ENCODE measurements at regions not wholly inside any gene's neighbourhood (a gene's known extent, or its start where the extent isn't known, plus 50 kb on each side); places are given as distances from the start of the nearest gene placed in this dataset.

GRCh38 chr2:88834866-88835265 is 143.4 kb downstream of the RPIA start:
- intact Hi-C loops (cut with micrococcal nuclease): no loop called here
- Histone ChIP-seq H3K79me2 (ENCODE audit: insufficient read depth, low read length) (no peaks in the 10 kb centered on the region), H2AFZ (ENCODE audit: low read depth, low read length, poor library complexity, severe bottlenecking) (no peak overlapping the region), H3K9ac (ENCODE audit: low read length) (no peak overlapping the region), H3K36me3 (ENCODE audit: control insufficient read depth in 1 of 2, insufficient read depth in 2 of 2, low read length in 2 of 2) (no peaks in the 10 kb centered on the region), H3K9me2 (ENCODE audit: insufficient read depth) (no peaks in the 10 kb centered on the region), H3K27me3 (ENCODE audit: insufficient read depth, low read length) (peaks cover 16% of the 10 kb centered on the region), H3K4me2 (ENCODE audit: low read length) (no peak overlapping the region), H3K27ac (ENCODE audit: low read depth, low read length) (no peak overlapping the region), H4K20me1 (ENCODE audit: insufficient read depth) (no peaks in the 10 kb centered on the region), H3K9me3 (ENCODE audit: control insufficient read depth in 1 of 2, insufficient read depth in 1 of 2, low read depth in 1 of 2, low read length in 2 of 2) (no peaks in the 10 kb centered on the region), H3K4me1 (ENCODE audit: control insufficient read depth in 1 of 2, insufficient read depth in 2 of 2, low read length in 2 of 2) (no peaks in the 10 kb centered on the region), H3K4me3 (replicated peaks in 1 of 2; ENCODE audit: low read depth in 1 of 2, low read length in 2 of 2) (no peak overlapping the region)
- CTCF ChIA-PET: no interaction called here
- RAD21 ChIA-PET (ENCODE audit: low non-redundant PET in 1 of 2, low total read pairs in 2 of 2, uncharacterized antibody in 2 of 2, unreplicated experiment in 2 of 2): no interaction called here
- BruUV-seq (replicated peaks): no TSS peak
- no peak for ATAC-seq
- POLR2A ChIA-PET: no interaction called here
- DNase-seq (ENCODE audit: low read depth, low spot score): no peak
- no peak for TF ChIP-seq JUND (IDR thresholded peaks at IDR 0.05)
- TF ChIP-seq, protein P1, sequence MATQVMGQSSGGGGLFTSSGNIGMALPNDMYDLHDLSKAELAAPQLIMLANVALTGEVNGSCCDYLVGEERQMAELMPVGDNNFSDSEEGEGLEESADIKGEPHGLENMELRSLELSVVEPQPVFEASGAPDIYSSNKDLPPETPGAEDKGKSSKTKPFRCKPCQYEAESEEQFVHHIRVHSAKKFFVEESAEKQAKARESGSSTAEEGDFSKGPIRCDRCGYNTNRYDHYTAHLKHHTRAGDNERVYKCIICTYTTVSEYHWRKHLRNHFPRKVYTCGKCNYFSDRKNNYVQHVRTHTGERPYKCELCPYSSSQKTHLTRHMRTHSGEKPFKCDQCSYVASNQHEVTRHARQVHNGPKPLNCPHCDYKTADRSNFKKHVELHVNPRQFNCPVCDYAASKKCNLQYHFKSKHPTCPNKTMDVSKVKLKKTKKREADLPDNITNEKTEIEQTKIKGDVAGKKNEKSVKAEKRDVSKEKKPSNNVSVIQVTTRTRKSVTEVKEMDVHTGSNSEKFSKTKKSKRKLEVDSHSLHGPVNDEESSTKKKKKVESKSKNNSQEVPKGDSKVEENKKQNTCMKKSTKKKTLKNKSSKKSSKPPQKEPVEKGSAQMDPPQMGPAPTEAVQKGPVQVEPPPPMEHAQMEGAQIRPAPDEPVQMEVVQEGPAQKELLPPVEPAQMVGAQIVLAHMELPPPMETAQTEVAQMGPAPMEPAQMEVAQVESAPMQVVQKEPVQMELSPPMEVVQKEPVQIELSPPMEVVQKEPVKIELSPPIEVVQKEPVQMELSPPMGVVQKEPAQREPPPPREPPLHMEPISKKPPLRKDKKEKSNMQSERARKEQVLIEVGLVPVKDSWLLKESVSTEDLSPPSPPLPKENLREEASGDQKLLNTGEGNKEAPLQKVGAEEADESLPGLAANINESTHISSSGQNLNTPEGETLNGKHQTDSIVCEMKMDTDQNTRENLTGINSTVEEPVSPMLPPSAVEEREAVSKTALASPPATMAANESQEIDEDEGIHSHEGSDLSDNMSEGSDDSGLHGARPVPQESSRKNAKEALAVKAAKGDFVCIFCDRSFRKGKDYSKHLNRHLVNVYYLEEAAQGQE (IDR thresholded peaks at IDR 0.05; ENCODE audit: low read depth): no peak
- no peak for TF ChIP-seq ZFX (IDR thresholded peaks at IDR 0.05)
- TF ChIP-seq POLR2AphosphoS5 (IDR thresholded peaks at IDR 0.05; ENCODE audit: low read depth, low read length): no peak
- TF ChIP-seq FOSL1 (IDR thresholded peaks at IDR 0.05; ENCODE audit: low read depth): no peak
- no peak for TF ChIP-seq CBX3 (IDR thresholded peaks at IDR 0.05; ENCODE audit: low read depth)
- TF ChIP-seq, protein P2, sequence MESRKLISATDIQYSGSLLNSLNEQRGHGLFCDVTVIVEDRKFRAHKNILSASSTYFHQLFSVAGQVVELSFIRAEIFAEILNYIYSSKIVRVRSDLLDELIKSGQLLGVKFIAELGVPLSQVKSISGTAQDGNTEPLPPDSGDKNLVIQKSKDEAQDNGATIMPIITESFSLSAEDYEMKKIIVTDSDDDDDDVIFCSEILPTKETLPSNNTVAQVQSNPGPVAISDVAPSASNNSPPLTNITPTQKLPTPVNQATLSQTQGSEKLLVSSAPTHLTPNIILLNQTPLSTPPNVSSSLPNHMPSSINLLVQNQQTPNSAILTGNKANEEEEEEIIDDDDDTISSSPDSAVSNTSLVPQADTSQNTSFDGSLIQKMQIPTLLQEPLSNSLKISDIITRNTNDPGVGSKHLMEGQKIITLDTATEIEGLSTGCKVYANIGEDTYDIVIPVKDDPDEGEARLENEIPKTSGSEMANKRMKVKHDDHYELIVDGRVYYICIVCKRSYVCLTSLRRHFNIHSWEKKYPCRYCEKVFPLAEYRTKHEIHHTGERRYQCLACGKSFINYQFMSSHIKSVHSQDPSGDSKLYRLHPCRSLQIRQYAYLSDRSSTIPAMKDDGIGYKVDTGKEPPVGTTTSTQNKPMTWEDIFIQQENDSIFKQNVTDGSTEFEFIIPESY (IDR thresholded peaks at IDR 0.05; ENCODE audit: extremely low read depth, insufficient replicate concordance, low read length): no peak
- TF ChIP-seq RAD21 (IDR thresholded peaks at IDR 0.05; ENCODE audit: low read depth): no peak
- no peak for TF ChIP-seq EZH2phosphoT487 (IDR thresholded peaks at IDR 0.05; ENCODE audit: borderline replicate concordance)
- no peak for TF ChIP-seq SP1 (IDR thresholded peaks at IDR 0.05; ENCODE audit: low read depth)
- TF ChIP-seq SIN3A (IDR thresholded peaks at IDR 0.05; ENCODE audit: low read depth): no peak
- TF ChIP-seq, protein P3, sequence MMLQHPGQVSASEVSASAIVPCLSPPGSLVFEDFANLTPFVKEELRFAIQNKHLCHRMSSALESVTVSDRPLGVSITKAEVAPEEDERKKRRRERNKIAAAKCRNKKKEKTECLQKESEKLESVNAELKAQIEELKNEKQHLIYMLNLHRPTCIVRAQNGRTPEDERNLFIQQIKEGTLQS (IDR thresholded peaks at IDR 0.05): no peak

Measured in HCT116 (cell line).